Neural progenitor cell (in vitro differentiated cells): ENCODE measurements at regions not wholly inside any gene's neighbourhood (a gene's known extent, or its start where the extent isn't known, plus 50 kb on each side); places are given as distances from the start of the nearest gene placed in this dataset.
"Not testable (repeated sequence)": the region's sequence is repeated elsewhere in the genome, so short reads cannot be mapped to it uniquely, and the experiment has no call there.

ENCODE experiments used
- EZH2phosphoT487 ChIP-seq: fragments of 200-600 bp; sonication (generic); IDR thresholded peaks from 2 replicates; pipeline ENCODE4 v1.6.1; 2017; ENCODE audit warnings: antibody characterized with exemption
- TF ChIP-seq, protein P1 (sequence below): fragments of 200-600 bp; sonication (generic); IDR thresholded peaks from 2 replicates; pipeline ENCODE4 v1.5.1; 2017; ENCODE audit warnings: antibody characterized with exemption, mild to moderate bottlenecking

DNA sequence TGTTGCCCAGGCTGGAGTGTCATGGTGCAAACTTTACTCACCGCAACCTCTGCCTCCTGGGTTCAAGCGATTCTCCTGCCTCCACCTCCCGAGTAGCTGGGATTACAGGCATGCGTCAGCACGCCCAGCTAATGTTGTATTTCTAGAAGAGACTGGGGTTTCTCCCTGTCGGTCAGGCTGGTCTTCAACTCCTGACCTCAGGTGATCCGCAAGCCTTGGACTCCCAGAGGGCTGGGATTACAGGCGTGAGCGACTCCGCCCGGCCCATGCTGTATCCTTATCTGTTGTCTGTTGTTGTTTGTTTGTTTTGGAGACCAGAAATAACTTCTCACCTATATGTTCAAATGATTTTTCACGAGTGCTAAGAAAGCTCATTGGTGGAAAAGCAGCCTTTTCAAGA is 81.2 kb upstream of the HMX1 start:
- TF ChIP-seq, protein P1, sequence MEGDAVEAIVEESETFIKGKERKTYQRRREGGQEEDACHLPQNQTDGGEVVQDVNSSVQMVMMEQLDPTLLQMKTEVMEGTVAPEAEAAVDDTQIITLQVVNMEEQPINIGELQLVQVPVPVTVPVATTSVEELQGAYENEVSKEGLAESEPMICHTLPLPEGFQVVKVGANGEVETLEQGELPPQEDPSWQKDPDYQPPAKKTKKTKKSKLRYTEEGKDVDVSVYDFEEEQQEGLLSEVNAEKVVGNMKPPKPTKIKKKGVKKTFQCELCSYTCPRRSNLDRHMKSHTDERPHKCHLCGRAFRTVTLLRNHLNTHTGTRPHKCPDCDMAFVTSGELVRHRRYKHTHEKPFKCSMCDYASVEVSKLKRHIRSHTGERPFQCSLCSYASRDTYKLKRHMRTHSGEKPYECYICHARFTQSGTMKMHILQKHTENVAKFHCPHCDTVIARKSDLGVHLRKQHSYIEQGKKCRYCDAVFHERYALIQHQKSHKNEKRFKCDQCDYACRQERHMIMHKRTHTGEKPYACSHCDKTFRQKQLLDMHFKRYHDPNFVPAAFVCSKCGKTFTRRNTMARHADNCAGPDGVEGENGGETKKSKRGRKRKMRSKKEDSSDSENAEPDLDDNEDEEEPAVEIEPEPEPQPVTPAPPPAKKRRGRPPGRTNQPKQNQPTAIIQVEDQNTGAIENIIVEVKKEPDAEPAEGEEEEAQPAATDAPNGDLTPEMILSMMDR = not testable (repeated sequence)
- not testable (repeated sequence) for TF ChIP-seq EZH2phosphoT487
